EL (cell line): ENCODE measurements at regions not wholly inside any gene's neighbourhood (a gene's known extent, or its start where the extent isn't known, plus 50 kb on each side); places are given as distances from the start of the nearest gene placed in this dataset.

Experiments used
- DNase-seq: peaks from one replicate; pipeline ENCODE4 v3.0.0-alpha.2; 2016

GRCh38 chr3:181431748-181432147 is 280.0 kb upstream of the SOX2 start:
- no peak for DNase-seq

DNA sequence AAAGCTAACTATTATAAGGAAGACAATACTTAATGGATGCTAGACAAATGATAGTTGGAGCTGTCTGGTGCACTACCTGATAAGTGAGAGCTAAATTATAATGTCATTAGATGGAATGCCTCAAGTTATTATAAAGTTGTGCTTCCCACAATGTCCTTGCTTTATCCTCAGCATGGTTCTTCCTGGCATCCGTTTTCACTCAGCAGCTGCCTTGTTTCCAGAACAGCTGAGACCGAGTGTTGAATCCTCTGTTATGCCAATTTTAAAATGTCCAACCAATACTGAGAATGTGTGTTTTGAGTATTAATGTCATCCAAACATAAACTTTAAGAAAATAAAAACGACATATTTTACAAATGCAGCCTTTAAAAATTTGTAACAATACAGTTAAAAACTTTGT is 286.7 kb upstream of the SOX2 start:
- no peak for DNase-seq

DNA sequence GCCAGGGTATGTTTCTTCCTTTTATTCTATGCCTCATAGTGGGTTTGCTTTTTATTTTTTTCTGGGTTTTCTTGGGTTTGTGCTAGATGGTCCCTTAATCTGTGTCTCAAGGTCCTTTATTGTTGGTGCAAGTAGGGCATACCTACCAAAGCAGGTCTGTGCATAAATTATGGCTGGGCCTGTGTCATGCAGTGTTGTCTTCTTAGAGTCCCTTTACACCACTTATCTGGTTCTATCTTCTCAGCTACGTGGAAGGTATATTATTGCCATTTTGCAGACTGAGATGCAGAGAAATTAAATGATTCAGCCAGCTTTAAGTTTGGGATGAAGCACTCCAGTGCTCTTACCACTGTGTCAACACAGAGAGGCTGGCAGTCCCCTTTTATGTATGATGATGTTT is 293.5 kb upstream of the SOX2 start:
- no peak for DNase-seq

DNA sequence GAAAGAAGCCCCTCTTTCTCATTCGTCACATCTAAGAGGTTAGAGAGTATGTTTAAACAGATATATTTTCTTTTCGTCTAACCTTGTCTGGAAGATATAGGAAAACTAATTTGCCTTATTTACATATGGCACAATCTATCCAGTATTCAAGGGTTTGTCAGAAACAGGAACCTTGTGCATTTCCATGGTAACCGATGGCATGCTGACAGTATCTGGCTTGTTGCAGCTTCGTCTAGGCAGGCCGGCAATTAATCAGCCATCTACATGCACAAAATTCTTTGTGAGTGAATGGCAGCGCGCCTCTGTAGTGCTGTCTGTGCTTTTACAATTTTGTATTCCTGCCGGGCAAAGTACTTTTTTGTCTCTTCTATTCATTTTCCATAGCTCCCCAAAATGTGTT is 294.0 kb upstream of the SOX2 start:
- no peak for DNase-seq

DNA sequence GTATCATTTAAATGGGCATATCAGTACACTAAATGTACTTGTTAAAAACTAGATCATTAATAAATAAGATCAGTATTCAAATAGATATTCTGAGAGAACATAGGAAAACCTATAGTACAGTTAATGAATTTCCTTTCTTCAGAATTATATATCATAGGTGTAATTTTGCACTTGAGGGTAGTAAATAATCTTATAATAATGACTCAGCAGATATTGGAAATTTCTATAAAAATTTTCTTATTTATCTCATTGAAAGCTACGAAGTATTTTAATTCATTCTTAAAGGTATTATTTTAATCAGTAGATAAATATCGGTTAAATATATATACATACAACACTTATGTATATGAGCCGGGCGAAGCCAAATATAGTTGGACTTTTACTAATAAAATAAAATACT is 300.9 kb upstream of the SOX2 start:
- DNase-seq = no peak

GRCh38 chr3:181403876-181404660 is 307.7 kb upstream of the SOX2 start:
- no peak for DNase-seq

DNA sequence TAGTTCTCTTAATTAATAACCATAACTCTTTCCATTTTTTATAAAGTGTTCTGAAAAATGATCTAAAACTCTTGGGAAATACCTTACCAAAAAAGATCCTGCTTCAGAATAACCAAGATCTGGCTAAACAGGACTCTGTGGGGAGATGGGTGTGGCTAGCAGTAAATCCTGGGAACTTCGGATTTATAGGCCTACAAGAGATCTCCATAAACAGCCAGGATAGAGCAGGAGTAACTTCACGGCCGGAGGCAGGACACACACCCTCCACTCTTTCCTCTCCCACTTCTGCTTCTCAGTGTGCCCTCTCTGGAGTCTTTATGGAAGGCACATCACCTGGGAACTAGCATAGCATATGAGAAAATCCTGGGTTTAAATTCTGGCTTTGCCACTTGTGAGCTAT is 309.4 kb upstream of the SOX2 start:
- no peak for DNase-seq

GRCh38 chr3:181384970-181385369 is 326.8 kb upstream of the SOX2 start:
- no peak for DNase-seq

DNA sequence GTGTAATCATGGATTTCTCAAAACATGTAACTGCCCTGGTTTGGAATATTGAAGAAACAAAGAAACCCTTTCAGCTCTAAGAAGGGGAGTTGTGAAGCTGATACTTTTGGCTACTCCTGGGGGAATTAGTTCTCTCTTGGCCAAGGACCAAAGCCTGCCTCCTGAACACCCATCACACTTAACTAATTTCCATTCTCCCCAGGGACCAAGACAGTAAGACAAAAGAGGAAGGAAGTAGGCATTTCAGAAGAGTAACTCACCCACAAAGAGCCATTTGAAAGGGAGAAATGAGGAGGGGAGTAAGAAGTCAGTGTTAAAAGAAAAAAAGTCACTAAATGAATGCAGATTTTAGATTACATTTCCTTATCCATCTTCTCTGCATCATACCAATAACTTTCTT is 328.0 kb upstream of the SOX2 start:
- DNase-seq = no peak

DNA sequence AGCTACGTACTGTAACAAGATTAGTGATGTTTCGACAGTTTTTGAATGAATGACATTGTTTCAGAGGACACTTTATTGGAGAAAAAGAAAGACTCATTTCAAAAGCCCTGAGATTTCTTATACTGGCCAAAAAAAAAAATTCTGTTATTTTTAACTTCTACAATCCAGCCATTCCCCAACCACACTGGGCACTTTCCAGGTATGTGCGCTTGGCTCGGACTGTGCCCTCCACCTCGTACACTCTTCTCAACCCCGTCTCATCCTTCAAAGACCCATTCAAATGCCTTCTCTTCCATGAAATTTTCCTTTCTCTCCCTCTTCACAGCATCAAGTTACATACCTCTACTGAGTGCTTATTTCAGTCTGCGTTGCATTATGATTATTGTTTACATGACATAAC is 328.5 kb upstream of the SOX2 start:
- no peak for DNase-seq

- no peak for DNase-seq
Observed at GRCh38 chr3:181382656-181383055, 329.1 kb upstream of the SOX2 start.

GRCh38 chr3:181379278-181379677 is 332.4 kb upstream of the SOX2 start:
- no peak for DNase-seq

DNA sequence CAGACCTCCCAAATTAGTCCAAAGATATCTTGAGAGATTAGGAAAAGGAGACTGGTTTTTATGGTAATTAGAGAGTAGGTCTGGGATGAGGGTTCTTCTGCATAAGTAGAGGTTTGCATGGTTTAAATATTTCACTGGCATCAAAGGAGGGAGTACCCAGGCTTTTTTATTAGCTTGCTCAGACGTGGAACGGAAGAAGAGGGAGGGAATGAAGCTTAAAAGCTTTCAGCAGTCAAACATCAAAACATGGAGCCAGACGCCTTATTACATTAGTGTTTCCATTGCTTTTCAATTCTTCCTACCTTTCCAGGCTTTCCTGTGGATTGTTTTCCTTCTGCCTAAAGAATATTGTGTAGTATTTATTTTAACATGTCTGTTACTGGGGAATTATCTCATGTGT is 342.1 kb upstream of the SOX2 start:
- no peak for DNase-seq

- DNase-seq = no peak
Observed at GRCh38 chr3:181363231-181363630, 348.5 kb upstream of the SOX2 start.

DNA sequence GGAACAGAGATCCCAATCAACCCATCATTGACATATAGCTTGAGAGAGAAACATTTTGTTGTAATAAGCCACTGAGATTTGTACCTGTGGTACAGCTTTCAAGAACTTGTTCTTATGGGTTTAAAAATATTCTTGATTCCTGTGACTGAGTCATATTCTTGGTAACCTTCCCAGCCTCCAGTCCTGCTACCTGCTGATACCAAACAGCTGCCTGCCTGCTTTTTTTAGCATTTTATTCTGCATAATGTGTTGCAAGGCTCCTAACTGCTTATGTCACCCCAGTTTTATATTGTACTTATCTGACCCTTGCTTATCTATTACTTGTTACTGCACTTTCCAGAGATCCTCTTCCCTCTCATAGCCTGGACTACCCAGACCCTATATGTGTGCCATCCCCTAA is 349.3 kb upstream of the SOX2 start:
- no peak for DNase-seq

- no peak for DNase-seq
Observed at GRCh38 chr3:181358562-181358961, 353.2 kb upstream of the SOX2 start.

GRCh38 chr3:181358060-181358459 is 353.7 kb upstream of the SOX2 start:
- DNase-seq = no peak

- DNase-seq = no peak
Observed at GRCh38 chr3:181354140-181354539, 357.6 kb upstream of the SOX2 start.

- no peak for DNase-seq
Observed at GRCh38 chr3:181344331-181344730, 354.8 kb upstream of the DNAJC19 start.

DNA sequence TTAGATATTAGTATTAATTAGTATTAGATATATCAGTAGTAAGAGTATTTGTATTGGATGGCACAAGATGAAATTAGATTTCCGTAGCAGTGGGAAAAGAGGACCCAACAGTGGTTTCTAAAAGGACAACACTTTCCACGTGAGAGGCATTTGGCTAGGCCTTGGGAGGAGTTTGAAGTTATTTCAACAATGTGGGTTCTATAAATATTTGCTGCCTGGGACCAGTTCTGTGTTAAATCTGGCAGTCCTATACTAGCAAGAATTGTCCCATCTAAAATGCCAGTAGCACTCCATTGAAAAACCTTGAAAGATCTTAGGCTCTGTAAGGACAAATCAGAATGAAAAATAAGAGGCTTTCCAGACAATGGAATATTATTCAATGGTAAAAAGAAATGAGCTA is 347.1 kb upstream of the DNAJC19 start:
- DNase-seq = no peak

- no peak for DNase-seq
Observed at GRCh38 chr3:181333394-181333793, 343.9 kb upstream of the DNAJC19 start.

- DNase-seq = no peak
Observed at GRCh38 chr3:181330821-181331563, 341.5 kb upstream of the DNAJC19 start.

DNA sequence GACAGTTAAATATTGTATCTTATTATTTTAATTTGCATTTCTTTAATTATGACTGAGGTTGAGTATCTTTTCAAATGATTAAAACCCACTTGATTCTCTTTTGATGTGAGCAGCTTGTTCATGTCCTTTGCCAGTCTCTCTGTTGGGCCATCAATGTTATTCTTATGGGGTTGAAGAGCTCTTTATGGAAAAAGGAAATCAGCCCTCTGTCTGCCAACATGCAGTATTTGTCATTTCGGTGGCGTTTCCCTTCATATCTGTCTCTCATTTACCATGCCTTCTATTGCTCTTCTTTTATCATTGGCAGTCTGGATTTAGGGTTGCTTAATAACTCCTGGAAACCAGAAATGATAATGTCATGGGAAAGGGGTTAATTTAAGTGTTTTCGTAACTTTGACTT is 340.7 kb upstream of the DNAJC19 start:
- DNase-seq = no peak

GRCh38 chr3:181329024-181329423 is 339.5 kb upstream of the DNAJC19 start:
- no peak for DNase-seq

- DNase-seq = no peak
Observed at GRCh38 chr3:181328346-181328745, 338.8 kb upstream of the DNAJC19 start.
